ENCODE measurements at regions not wholly inside any gene's neighbourhood (a gene's known extent, or its start where the extent isn't known, plus 50 kb on each side); places are given as distances from the start of the nearest gene placed in this dataset.

DNA sequence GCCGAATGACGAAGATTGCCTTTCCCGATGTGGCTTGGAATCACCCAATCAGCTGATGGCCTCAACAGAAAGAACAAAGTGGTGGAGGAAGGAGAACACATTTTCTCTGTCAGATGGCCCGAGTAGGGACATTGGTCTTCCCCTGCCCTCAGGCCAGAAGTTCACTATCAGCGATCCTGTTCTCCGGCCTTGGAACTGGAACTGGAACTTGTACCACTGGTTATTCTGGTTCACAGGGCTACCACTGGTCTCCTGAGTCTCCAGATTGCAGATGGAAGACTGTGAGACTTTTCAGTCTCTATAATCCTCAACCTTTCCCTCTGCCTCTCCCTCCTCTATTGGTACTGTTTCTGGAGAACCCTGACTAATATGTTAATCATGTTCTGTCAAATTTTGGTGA, 180.4 kb downstream of the ANKRD30B start:
- no peak overlapping the region for H3K4ac ChIP-seq (ENCODE audit: low read depth, low read length)
- H3K23ac ChIP-seq (ENCODE audit: low read depth, low read length) = no peak overlapping the region
- no peak for ATAC-seq (ENCODE audit: low read depth)
- WGBS, 2 experiments (ENCODE audit: extremely low coverage in 2 of 2, insufficient read length in 1 of 2) = no CpG with 5 or more reads among the region's 6 CpGs
- H3K27ac ChIP-seq (ENCODE audit: insufficient read depth, low read length) = no peak overlapping the region
- peaks cover 41% of the 10 kb centered on the region for H3K9me3 ChIP-seq (ENCODE audit: control insufficient read depth, insufficient read depth, low read length)
- H3K56ac ChIP-seq (ENCODE audit: extremely low read depth, insufficient read depth, low read length) = no peak overlapping the region
- no peak for DNase-seq
- H2BK20ac ChIP-seq (ENCODE audit: low read depth, low read length) = no peak overlapping the region
- in situ Hi-C loops (cut with MboI; ENCODE audit: low sequenced_read_pairs) = no loop called here
- H3K4me3 ChIP-seq (ENCODE audit: insufficient read depth, low read depth, low read length) = no peak overlapping the region
- intact Hi-C loops (cut with micrococcal nuclease) = no loop called here
- H3K14ac ChIP-seq (replicated peaks; ENCODE audit: low read depth, low read length) = no peak overlapping the region
- H3K79me1 ChIP-seq (ENCODE audit: low read depth in 1 of 2, low read length in 2 of 2) = no peaks in the 10 kb centered on the region
- ChIA-PET POLR2A (ENCODE audit: unreplicated experiment) (no interaction called here), CTCF (no interaction called here)
- no peaks in the 10 kb centered on the region for H3K27me3 ChIP-seq (ENCODE audit: control insufficient read depth, insufficient read depth, low read length)
- no peak overlapping the region for H2AK9ac ChIP-seq (replicated peaks; ENCODE audit: low read depth, low read length, poor library complexity)
- BruUV-seq (replicated peaks) = no TSS peak
- H2BK15ac ChIP-seq (ENCODE audit: low read depth, low read length) = no peak overlapping the region
- no peak overlapping the region for H3K9ac ChIP-seq (ENCODE audit: low read depth, low read length)
- no peak for TF ChIP-seq BHLHE40 (IDR thresholded peaks at IDR 0.05; ENCODE audit: low read depth, low read length)
- TF ChIP-seq RFX5 (IDR thresholded peaks at IDR 0.05; ENCODE audit: low read depth, low read length) = no peak
- TF ChIP-seq POLR2A (IDR thresholded peaks at IDR 0.05; ENCODE audit: low read depth, low read length) = no peak
- no peak overlapping the region for H3K18ac ChIP-seq (ENCODE audit: low read depth, low read length)
- no peak overlapping the region for H2BK120ac ChIP-seq (ENCODE audit: low read depth, low read length)
- H4K8ac ChIP-seq (ENCODE audit: low read depth in 2 of 2, low read length in 2 of 2) = no peak overlapping the region
- H2BK5ac ChIP-seq (ENCODE audit: low read depth, low read length, poor library complexity, severe bottlenecking) = no peak overlapping the region
- H3K36me3 ChIP-seq (ENCODE audit: control insufficient read depth, insufficient read depth, low read length) = no peaks in the 10 kb centered on the region
- H4K5ac ChIP-seq (ENCODE audit: low read depth, low read length) = no peak overlapping the region
- H4K20me1 ChIP-seq (ENCODE audit: insufficient read depth, low read length) = no peaks in the 10 kb centered on the region
- no peaks in the 10 kb centered on the region for H3K4me1 ChIP-seq (ENCODE audit: control insufficient read depth, insufficient read depth, low read length)
- no peak overlapping the region for H3K4me2 ChIP-seq (ENCODE audit: low read depth, low read length)
- dilution Hi-C loops (cut with HindIII; ENCODE audit: low sequenced_read_pairs, unreplicated experiment) = no loop called here
- H2AK5ac ChIP-seq (ENCODE audit: low read depth, low read length) = no peak overlapping the region
- H3K9me1 ChIP-seq (ENCODE audit: insufficient read depth, low read length) = no peaks in the 10 kb centered on the region
- H2AFZ ChIP-seq (replicated peaks; ENCODE audit: low read length, poor library complexity) = no peak overlapping the region
- H4K91ac ChIP-seq (ENCODE audit: insufficient read depth, low read depth, low read length) = no peak overlapping the region
